ES-I3 (cell line): ENCODE measurements at regions not wholly inside any gene's neighbourhood (a gene's known extent, or its start where the extent isn't known, plus 50 kb on each side); places are given as distances from the start of the nearest gene placed in this dataset.

Experiments used
- H3K36me3 ChIP-seq: 2 replicates; pipeline ENCODE4 v1.6.1; 2013; ENCODE audit warnings: mild to moderate bottlenecking, low read length, control low read depth, moderate library complexity; ENCODE audit not compliant: insufficient read depth
- H3K4me1 ChIP-seq: 2 replicates; pipeline ENCODE4 v1.6.1; 2013; ENCODE audit warnings: mild to moderate bottlenecking, control low read depth, low read length; ENCODE audit not compliant: insufficient read depth
- H3K9ac ChIP-seq: 2 replicates; pipeline ENCODE4 v1.6.1; 2013; ENCODE audit warnings: low read depth, mild to moderate bottlenecking, low read length, moderate library complexity
- H3K9me3 ChIP-seq: 2 replicates; pipeline ENCODE4 v1.6.1; 2013; ENCODE audit warnings: mild to moderate bottlenecking, low read length, moderate library complexity; ENCODE audit not compliant: control insufficient read depth, insufficient read depth

DNA sequence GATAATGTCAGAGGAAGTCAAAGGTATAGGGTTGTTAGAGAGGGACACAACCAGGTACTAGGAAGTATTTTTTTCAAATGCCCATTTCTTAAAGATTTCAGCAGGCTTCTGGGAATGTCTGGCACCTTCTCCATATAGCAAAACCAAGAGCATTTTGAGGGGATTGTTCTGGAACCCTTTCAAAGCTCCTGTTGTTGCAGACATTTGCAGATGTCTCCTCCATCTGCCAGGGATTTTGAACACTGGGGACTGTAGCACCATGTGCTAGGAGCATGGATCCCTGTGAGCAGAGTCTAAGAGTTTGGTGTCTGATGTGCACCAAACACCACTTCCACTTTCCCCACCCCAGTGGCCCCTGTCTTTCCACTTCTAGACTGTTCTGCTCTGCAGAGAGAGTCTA lies 206.0 kb upstream of the KBTBD8 start:
- H3K9ac ChIP-seq, result no peak overlapping the region
- peaks cover 2% of the 10 kb centered on the region; the same call in 1 of the 2 replicates for H3K9me3 ChIP-seq
- no peaks in the 10 kb centered on the region for H3K36me3 ChIP-seq
- no peaks in the 10 kb centered on the region; the same call in 1 of the 2 replicates for H3K4me1 ChIP-seq

DNA sequence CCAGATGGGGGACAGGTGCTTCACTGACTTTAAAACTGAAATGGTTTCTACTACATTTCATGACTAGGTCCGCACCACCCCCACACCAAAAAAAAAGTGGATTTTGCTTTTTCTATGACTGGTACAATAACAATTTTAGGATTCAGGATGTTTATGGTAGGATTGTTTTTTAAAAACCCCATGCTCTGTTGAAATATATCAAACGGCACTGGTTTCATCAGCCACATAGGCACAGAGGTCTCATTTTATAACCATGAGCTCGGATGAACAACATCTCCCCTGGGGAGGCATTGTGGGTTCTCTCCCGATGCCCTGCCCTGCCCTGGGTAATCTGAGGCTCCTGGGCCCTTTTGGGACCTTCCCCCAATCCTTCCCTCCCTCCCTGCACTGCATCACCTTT lies 202.7 kb upstream of the KBTBD8 start:
- H3K9me3 ChIP-seq, result peaks cover 2% of the 10 kb centered on the region; the same call in 1 of the 2 replicates
- peaks cover 4% of the 10 kb centered on the region; the same call in 1 of the 2 replicates for H3K4me1 ChIP-seq
- H3K9ac ChIP-seq, result no peak overlapping the region
- H3K36me3 ChIP-seq, result no peaks in the 10 kb centered on the region

DNA sequence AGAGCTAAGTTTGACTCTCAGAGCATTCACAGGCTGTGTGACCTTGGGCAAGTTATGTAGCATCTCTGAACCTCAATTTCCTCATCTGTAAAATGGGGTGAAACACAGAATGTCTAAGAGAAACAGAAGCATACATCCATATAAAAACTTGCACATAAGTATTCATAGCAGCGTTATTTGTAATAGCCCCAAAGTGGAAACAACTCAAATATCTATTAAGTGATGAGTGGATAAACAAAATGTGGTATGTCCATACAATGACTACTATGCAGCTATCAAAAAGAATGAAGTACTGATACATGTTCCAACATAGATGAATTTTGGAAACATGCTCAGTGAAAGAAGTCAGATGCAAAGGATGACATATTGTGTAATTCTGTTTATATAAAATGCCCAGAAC lies 201.8 kb upstream of the KBTBD8 start:
- Histone ChIP-seq H3K9ac (no peak overlapping the region), H3K36me3 (no peaks in the 10 kb centered on the region), H3K9me3 (peaks cover 2% of the 10 kb centered on the region; the same call in 1 of the 2 replicates), H3K4me1 (peaks cover 4% of the 10 kb centered on the region; the same call in 1 of the 2 replicates)

DNA sequence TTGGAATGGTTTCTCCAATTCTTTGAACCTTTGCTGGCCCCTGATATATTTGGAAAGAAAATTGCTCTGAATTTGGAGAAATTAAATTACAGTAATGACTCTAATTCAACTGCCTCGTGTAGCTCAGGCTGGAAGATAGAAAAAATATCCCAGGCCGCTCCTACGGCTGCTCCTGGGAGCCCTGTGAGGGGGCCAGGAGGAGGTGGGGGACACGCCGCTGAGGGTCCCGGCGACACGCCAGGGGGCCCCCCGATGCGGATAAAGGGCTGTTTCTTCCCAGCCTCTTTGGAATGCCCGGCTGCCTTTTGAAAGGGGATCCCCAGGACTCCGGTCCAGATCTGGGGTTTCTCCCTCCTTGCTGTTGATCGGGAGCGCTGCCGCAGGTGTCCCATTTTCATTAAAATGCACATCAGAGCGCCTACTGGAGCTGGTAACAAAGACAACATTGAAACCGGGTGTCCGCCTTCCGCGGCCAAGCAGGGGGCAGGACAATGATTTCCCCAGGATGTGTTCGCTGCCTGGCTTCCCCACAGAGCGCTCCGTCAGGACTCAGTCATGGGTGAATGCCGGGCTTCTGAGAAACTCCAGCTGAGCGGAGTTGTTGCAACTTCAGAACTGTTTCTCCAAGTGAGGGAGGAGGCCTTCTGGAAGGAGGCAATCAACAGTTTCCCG lies 200.1 kb upstream of the KBTBD8 start:
- Histone ChIP-seq H3K9ac (peak overlapping the region; percentile 30; the same call in 1 of the 2 replicates), H3K4me1 (peaks cover 4% of the 10 kb centered on the region; the same call in 1 of the 2 replicates), H3K36me3 (no peaks in the 10 kb centered on the region), H3K9me3 (peaks cover 2% of the 10 kb centered on the region; the same call in 1 of the 2 replicates)

DNA sequence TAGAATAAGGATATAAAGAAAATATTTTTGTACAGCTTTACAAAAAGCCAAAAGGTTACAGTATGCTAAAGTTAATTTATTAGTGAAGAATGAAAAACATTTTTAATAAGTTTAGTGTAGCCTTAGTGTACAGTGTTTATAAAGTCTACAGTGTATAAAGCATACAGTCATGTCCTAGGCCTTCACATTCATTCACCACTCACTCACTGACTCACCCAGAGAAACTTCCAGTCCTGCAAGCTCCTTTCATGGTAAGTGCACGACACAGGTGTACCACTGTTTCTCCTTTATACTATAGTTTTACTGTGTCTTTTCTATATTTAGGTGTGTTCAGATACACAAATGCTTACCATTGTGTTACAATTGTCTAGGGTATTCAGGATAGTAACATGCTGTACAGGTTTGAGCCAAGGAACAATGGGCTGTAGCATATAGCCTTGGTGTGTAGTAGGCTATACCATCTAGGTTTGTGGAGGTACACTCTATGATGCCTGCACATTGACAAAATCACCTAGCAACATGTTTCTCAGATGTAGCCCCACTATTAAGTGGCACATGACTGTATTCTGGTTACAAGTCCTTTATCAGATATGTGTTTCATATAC lies 197.1 kb upstream of the KBTBD8 start:
- H3K36me3 ChIP-seq, result no peaks in the 10 kb centered on the region
- peaks cover 2% of the 10 kb centered on the region; the same call in 1 of the 2 replicates for H3K9me3 ChIP-seq
- peaks cover 4% of the 10 kb centered on the region; the same call in 1 of the 2 replicates for H3K4me1 ChIP-seq
- H3K9ac ChIP-seq, result no peak overlapping the region

DNA sequence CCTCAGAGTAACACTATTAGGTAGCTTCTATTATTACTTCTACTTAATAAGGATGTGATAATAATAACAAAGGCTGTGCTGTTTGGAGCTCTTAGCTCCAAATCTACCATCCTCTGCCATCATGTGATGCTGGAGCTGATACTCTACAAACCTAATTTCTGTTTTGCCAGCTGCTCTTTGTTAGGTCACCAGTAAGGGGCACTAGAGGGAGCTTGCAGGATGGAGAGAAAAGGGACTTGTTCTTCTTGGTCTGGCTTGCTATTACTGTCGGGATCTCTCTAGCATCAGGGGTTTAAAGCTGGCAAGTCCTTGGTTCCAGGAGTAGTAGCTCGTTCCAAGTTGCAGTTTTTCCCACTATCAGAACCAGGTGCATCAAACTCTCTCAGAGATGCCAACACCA lies 194.9 kb upstream of the KBTBD8 start:
- Histone ChIP-seq H3K4me1 (peaks cover 4% of the 10 kb centered on the region; the same call in 1 of the 2 replicates), H3K36me3 (no peaks in the 10 kb centered on the region), H3K9me3 (no peaks in the 10 kb centered on the region), H3K9ac (no peak overlapping the region)

DNA sequence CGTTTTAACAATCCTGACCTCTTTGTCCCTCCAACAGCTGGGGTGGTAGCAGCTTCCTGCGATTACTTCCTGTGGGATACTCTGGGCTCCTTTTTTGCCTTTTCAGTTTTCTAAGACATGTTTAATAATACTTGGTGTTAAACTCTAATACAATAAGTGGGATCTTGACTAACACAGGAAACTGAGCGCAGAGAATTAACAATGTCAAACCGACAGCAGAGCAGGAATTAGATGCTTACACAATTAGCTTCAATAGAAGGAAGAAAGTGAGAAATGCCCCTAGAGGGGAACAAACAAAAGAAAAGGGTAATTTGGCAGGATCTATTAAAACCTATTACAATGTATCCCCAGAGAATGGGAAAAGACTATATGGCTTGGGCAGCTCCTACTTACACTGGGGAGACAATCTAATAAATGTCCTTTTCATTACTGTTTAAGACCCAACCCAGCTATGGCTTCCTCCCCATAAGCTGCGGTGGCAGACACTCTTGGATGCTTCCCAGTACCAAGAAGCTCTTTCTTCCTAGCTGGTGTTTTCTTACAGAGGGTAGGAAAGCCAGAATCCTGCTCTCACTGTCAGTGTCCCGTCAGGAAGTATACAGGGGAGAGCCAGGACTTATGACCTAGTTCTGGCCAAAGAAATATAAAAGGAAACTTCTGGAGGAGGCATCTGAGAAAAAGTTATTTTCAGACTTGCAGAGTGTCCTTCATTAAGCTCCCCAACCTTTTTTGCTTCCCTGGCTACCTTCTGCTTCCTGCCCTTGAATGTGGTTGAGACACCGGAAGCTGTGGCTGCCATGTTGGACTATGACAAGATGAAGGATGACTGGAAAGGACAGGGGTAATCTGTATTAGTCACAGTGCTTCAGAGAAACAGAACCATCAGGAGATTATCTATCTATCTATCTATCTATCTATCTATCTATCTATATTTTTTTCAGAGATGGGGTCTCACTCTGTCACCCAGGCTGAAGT lies 194.1 kb upstream of the KBTBD8 start:
- Histone ChIP-seq H3K9me3 (no peaks in the 10 kb centered on the region), H3K36me3 (no peaks in the 10 kb centered on the region), H3K4me1 (no peaks in the 10 kb centered on the region), H3K9ac (no peak overlapping the region)

DNA sequence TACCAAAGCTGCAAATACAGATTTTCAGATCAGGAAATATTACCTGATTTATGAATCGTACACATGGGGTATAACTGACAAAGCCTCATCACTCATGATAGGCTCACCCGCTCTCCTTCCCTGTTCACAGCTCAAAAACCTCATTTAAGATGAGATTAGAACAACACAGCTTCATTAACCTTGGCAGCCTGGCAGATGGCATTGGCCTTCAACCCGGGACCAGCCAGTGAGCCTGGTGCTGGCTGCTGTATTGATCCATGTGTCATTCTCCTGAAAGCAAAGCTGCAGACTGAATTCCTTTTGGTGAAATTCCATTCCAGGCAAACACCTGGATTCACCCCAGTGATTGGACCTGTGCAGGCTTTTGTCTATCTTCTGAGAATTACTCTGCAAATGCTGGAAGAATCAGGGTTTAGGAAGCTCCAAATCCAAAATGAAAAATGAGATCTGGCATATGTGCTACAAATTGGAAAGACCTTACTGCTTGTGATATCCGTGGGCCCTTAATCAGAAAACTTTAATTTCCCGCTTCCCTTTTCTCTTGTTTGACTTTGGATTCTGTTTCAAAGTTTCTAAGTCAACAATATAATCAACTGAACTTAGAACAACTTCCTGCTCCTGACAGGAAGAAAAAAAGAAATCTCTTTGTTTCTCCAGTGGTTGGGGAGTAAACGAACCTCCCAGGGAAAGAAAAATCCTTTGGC lies 189.1 kb upstream of the KBTBD8 start:
- H3K4me1 ChIP-seq, result no peaks in the 10 kb centered on the region
- no peak overlapping the region for H3K9ac ChIP-seq
- no peaks in the 10 kb centered on the region for H3K36me3 ChIP-seq
- H3K9me3 ChIP-seq, result no peaks in the 10 kb centered on the region

DNA sequence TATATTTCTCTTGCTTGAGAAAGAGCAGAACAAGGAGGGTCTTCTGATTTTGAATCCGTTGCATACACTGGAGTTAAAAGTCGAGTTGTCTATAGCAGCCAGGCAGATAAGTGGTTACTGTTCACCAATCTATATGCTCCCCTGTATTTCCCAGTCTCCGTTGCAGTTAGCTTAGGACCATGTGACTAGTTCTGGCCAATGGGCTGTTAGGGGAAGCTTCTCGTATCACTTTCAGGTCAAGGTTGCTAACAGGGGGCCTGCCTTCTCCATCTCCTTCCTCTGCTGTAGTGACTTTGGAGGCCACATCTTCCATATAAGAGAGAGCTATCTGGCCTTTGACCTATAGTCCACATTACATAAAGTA lies 188.5 kb upstream of the KBTBD8 start:
- no peaks in the 10 kb centered on the region for H3K9me3 ChIP-seq
- no peaks in the 10 kb centered on the region; the same call in 1 of the 2 replicates for H3K4me1 ChIP-seq
- no peak overlapping the region for H3K9ac ChIP-seq
- H3K36me3 ChIP-seq, result no peaks in the 10 kb centered on the region

DNA sequence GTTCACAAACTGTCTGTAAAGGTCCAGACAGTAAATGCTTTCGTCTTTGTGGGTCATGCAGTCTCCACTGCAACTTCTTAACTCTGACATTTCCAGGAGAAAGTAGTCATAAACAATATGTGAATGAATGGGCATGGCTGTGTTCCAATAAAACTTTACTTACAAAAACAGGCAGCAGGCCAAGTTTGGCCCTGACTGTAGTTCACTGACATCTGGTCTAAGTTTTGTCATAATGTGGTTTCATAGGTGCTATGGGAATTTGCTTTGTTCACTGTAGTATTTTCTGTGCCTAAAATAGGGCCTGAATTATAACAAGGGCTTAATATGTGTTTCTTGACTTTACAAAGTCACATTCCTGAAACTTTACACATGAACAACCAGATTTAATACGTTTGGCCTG lies 186.0 kb upstream of the KBTBD8 start:
- no peak overlapping the region for H3K9ac ChIP-seq
- no peaks in the 10 kb centered on the region for H3K36me3 ChIP-seq
- no peaks in the 10 kb centered on the region for H3K9me3 ChIP-seq
- H3K4me1 ChIP-seq, result peaks cover 5% of the 10 kb centered on the region

DNA sequence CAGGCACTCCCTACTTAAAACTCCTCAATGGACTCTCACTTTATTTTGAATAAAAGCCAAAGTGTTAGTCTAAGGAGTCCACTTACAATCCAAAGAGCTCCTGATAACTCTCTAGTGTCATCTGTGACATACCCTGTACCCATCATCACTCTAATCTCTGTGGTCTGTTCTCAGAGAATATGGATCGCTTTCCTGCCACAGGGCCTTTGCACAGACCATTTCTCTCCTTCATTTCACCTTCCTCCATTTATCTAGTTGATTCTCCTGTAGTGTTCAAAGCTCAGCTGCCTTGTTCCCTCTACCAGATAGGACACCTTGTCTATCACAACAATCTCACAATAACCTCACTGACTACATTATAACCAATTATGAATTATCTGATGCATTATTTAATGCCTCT lies 185.4 kb upstream of the KBTBD8 start:
- no peaks in the 10 kb centered on the region for H3K36me3 ChIP-seq
- no peaks in the 10 kb centered on the region for H3K9me3 ChIP-seq
- H3K4me1 ChIP-seq, result peaks cover 5% of the 10 kb centered on the region
- H3K9ac ChIP-seq, result no peak overlapping the region

DNA sequence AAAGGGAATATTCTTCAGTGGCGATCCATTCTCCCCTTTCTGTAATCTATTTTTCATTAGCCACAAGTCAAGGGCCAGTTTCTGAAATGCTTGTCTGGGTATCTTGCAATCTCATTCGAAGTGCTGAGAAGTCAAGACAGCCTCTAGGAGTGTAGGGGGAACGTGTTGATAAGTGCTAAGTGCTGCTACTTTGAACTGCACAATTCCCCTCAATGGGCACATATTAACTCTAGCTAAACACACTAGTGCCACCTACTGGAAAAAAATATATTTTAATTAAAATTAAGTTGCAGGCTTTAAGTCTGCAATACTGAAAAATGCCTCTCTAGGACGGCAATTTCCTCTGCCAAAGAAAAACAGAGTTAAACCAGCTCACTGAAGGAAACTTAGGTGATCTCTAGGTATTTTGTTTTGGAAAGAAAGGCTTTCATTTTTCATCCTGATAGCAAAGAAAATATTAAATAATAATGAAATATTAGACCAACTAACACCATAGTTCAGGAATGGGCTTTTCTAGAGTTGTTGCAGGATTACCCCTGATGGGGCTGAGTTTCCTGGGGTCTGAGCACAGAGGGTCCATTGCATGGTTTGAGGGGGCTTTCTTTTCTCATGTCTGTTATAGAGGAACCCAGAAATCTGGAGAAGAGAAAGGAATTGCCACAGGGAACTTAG lies 181.9 kb upstream of the KBTBD8 start:
- Histone ChIP-seq H3K4me1 (peaks cover 14% of the 10 kb centered on the region), H3K9me3 (no peaks in the 10 kb centered on the region), H3K9ac (no peak overlapping the region), H3K36me3 (no peaks in the 10 kb centered on the region)

DNA sequence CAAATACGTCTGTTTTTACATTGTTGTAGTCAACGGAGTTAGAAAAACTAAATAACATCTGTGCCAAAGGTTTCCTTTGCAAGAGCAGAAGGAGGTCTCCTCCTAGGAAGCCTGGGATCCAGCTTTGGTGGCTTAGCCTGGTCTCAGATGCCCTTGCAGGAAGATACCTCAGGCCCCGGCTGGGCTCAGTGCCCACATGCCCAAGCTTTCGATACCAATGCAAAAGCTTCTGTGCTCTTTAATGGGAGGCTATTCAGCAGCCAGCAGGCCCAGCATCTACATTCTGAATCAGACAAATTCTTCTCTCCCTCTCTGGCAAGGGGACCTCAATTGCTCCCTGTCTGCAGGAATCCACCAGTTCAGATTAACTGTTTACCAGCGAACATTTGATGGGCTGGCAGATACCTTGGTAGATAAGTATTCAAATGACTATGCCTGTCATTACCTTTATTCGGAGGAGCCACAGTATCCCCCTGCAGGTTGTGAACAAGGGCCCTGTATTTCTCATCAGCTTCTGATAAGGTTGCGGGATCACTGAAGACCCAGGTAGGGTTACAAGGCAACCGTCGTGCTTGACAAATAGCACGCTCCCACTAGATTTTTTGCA lies 180.1 kb upstream of the KBTBD8 start:
- Histone ChIP-seq H3K36me3 (no peaks in the 10 kb centered on the region), H3K4me1 (peaks cover 14% of the 10 kb centered on the region), H3K9ac (no peak overlapping the region), H3K9me3 (no peaks in the 10 kb centered on the region)
